NCI-H1105 treated with DMSO at 0.1 percent for 48 hours (cell line): ENCODE measurements at regions not wholly inside any gene's neighbourhood (a gene's known extent, or its start where the extent isn't known, plus 50 kb on each side); places are given as distances from the start of the nearest gene placed in this dataset.
"Not testable (repeated sequence)": the region's sequence is repeated elsewhere in the genome, so short reads cannot be mapped to it uniquely, and the experiment has no call there.

Experiments
- DNase-seq: peaks from one replicate; lab custom pipeline; 2025; lab: John Stamatoyannopoulos, UW

DNA sequence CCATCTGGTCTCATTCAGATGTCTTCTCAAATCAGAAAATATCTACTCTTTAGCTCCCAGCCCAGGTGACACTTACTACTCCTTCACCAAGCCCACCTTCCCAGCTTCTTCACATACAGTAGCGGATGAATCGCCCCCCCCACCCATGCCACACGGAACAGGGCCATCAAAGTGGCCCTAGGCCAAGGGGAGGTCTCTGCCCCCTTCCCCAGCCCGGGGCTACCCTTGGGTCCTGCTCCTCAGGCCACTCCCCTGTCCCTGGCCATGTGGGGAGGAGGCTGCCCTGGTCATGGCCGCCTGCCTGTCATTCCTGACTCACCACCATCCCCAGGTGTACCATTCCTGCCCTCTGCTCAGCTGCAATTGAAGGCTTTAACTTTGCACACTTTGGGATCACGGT lies 142.8 kb downstream of the NECTIN1 start:
- DNase-seq = no peak

DNA sequence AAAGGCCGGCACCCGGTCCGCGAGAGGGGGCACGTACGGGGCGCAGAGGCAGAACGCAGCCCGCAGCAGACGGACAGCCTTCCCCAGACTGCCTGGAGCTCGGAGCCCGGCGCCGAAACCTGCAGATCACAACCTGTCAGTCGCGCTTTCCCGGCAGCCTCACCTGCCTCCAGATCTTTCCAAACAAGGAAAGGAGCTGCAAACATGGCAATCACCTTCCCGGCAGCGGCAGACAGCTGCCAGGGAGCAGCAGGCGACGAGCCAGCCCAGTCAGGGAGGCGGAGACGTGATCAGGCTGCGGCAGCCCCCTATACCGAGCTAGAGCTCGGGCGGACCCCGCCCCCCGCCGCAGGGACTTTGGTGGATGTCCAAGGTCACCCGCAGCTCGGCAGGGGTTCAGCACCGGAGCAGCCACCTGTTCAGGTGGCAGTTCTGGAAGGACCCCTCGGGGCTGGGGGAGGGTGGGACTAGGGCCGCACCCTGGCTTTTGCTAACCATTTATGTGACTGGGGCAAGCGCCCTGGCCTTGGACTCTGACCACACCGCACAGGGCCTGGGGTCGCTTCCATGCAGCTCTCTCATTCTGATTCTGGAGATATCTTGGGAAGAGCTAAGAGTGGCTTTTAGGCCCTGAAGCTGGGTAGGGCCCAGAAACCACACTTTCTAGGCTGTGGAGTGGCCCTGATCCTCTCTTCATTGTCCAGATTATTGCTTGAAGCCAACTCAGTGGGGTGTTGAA lies 143.8 kb downstream of the NECTIN1 start:
- peak; percentile 94 for DNase-seq

DNA sequence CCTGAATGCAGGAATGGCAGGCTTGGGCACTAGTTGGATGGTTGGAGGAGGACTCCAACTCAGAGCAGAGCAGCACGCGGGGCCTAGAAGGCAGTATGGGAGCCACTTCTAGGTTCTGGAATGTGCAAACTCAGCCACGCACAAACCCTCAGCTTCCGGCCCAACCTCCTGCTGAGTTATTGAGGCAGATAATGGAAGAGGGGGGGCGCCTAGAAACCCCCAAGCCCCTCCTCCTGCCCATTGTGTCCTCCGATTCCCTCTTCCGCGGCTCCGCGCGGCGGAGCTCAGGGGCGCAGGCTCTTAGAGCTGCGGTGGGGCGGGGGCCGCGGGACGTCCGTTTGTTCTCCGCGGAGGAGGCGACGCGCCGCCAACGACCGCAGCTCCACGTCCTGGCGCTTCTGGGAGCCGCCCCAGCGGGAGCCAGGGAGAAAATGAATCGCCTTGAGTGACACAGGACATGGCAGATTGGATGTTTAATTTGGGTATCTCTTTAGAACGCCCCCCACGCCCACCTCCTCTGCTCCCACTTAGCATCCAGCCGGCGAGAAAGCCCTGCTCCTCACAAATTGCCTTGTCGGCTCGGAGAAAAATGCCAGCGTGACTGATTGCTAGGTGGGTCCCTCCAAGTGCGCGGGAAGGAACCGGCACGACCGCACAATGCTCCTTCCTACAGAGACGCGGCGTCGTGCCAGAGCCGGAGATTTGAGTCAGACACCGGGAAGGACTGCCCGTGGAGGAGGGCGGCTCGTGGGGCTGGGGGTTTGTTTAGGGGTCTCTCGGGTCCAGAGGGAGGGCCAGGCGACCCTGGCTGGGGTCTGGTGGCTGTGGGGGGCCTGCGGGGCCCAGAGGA lies 144.6 kb downstream of the NECTIN1 start:
- peak; percentile 78 for DNase-seq

DNA sequence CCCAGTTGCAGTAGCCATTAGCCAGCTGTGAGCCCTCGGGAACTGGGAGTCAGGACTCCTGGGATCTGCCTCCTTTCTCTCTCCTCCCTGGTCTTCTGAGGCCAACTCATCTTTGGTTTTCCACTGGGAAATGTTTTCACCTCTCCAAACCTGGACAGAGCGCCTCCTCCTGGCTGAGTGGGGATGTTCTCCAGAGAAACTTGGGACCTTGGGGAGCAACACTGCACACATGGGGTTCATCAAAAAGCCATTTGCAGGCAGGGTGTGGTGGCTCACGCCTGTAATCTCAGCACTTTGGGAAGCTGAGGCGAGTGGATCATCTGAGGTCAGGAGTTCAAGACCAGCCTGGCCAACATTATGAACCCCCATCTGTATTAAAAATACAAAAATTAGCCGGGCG lies 145.4 kb downstream of the NECTIN1 start:
- DNase-seq = no peak

DNA sequence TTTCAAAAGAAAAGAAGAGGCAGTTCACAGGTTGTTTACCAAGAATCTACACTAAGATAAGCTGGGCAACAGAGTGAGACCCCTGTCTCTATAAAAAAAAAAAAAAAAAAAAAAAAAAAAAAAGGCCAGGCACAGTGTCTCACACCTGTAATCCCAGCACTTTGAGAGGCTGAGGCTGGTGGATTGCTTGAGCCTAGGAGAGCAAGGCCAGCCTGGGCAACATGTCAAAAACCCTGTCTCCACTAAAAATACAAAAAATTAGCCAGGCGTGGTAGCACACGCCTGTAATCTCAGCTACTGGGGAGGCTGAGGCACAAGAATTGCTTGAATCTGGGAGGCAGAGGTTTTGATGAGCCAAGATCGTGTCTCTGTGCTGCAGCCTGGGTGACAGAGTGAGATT lies 147.6 kb downstream of the NECTIN1 start:
- not testable (repeated sequence) for DNase-seq

DNA sequence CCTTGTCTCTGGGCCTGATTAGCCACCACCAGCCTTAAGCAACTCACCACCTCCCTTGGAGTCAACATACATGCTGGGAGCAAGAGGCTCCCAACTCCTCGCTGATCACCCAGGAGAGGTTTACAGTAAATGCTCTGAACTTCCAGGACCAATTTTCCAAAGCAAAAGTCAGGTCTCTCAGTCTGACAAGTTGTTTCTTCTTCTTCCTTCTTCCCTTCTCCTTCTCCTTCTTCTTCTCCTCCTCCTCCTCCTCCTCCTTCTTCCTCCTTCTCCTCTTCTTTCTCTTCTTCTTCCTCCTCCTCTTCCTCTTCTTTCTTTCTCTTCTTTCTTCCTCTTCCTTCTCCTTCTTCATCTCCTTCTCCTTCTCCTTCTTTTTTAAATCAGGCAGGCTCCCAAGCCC lies 148.2 kb downstream of the NECTIN1 start:
- no peak for DNase-seq

DNA sequence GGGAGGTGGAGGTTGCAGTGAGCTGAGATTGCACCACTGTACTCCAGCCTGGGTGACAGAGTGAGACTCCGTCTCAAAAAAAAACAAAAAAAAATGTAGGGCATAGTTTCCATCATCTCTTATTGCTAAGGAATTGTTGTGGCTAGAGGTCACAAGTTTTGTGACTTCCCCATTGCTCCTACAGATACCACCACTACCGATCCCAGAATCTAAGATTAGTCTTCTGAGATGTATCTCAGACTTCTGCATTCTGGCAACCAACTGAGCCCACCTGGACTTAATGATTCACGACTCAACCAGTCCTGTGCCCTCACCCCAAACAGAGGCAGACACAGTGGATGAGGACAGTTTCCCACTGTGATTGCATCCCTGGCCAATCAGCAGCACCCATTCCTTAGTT lies 148.9 kb downstream of the NECTIN1 start:
- DNase-seq = no peak

DNA sequence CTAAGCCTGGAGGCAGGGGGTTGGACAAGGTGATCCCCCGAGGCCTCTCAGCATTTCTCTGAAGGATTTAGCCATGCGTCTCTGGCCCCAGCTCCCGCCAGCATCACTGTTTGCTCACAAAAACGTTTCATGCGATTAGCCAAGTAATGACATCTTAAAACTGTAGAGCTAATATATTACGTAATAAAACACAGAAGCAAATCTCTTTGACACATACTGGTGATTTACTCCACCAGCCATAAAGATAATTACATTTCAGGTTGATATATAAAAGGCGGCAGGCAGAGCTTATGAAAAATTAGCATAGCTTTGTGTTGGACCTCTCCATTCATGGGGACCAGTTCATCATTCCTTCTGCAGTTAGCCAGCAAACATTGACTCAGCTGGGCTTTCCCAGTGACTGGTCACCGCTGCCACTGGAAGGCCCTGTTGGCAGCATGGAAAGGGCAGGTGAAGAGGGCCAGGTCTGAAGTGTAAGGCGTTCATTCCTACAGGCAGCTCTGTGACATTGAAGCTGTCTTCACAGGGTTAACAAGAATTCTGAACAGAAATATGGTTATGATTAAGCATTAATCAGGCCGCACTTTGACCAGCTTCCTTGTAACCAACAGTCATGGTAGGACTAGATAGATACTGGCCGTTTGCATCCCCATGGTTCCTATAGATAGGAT lies 150.3 kb downstream of the NECTIN1 start:
- no peak for DNase-seq

DNA sequence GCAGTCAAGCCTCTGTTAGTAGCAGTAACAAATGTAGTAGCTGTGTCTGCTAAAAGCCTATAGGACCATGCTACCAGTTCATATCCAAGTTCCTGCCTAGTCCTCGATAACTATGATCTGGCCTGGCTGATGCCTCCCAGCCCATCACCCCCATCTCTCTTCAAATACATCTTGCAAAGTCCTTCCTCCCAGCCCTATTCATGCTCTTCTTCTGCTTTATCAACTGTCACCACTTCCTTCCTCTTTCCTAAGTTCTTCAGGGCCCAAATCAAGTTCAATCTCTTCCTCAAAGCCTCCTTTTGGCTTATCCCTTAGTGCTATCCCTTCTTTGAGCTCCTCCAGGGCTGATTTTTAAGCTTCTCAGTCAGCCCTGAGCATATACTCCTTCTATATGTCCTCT lies 150.9 kb upstream of the THY1 start:
- no peak for DNase-seq

DNA sequence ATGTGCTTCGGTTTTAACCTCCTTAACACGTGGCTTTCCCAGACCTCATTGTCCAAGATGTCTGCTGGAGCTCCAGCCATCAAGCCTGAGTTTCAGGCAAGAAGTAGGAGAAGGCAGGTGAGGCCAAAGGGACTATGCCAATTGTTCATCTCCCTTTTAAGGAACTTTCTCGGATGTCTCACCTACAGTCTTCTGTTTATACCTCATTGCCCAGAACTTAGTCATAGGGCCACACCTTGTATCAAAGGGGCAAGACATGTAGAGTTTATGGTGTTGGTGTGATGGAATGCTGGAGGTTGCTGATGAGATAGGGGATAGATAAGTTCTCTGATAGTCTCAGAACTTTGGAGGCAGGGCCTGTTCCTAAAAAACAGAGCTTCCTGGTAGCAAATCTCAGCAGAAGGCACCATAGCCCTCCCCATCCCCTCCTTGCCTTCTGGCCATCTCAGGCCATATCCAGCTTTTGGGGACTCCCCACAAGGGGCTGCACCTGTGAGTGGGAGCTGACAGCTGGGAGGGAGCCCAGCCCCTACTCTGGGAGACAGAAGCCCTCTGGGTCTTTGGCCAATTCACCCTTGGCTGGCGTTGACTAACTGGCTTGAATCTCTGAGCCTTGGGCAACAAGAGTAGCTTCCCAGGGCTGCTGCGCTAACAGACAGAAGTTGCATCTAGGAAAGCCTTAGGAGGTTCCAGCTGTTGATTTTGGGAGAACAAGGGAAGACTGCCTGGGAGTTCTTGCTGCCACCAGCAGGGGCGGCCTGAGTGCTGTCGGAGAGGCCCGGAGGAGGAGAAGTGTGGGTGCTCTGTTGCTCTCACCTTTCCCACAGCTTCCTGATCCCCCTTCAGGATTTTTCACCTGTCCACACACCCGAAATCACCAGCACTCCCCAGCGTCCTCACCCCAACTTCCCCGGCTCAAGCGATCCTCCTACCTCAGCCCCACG lies 149.8 kb upstream of the THY1 start:
- no peak for DNase-seq

DNA sequence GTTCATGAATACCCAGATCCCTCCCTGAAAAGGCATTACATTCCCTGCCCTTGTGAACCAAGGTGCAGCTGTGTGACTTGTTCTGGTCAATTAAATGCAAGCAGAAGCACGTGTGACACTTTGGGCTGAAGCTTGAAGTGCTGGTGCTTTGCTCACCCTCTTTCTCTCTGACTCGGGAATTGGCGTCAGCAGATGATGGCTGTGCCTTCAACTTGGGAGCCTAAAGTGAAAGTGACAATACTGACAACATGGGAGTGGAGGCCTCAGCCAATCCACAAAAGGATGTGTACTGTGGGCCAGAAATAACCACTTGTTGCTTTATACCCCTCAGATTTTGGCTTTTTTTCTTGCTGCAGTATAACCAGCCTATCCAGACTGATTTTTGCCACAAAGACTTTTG lies 148.3 kb upstream of the THY1 start:
- no peak for DNase-seq

DNA sequence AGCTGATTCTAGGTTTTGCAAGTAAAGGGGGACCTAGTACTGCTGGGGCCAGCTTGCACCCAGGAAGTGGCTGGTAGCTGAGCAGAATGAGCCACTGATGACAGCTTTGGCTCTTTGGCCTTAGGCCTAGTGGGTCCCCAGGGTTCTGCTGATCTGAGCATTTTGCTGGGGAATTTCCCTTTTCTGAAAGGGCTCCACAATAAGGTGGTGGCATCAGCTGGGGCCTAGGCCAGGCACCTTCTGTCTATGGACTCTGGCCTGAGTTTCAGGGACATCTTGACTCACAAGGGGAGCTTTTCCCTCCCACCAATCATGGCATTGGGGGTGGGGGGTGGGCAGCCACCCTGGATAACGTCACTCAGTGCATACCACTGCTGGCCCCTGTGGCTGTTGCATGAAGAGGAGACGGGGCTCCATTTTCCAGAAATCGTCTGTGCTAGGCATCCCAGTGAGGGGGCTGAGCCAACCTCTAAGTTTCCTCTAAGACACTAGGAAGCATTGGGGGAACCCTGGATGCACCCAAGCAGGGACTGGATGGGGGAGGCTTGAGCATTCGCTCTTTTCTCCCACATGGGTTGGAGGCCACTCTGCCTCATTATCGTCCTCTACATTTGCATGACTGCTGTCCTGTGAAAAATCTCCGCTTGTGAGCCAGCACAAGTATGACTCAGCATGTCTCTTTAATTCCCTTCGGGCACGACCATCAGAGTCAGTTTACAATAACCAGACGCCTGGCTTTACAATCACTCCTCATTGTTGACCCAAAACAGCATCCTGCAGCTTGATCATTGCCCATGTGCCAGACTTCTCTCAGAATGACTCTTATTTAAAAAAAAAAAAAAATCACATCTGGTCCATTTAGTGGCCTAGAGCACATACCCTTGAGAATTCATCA lies 145.0 kb upstream of the THY1 start:
- DNase-seq = no peak

DNA sequence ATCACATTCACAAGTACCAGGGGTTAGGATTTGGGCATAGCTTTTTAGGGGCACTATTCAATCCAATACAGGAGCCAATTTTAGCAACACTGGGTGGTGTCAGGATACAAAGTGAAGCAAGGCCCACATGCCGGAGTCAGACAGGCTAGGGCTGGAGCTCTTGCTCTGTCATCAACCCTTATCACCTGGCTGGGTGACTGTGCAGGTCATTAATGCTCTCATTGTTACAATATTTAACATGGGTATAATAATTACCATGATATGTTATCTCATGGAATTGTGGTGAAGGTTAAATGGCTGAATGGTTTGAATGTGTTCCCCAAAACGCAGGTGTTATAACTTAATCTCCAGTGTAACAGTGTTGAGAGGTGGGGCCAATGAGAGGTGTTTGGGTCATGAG lies 143.3 kb upstream of the THY1 start:
- DNase-seq = no peak

DNA sequence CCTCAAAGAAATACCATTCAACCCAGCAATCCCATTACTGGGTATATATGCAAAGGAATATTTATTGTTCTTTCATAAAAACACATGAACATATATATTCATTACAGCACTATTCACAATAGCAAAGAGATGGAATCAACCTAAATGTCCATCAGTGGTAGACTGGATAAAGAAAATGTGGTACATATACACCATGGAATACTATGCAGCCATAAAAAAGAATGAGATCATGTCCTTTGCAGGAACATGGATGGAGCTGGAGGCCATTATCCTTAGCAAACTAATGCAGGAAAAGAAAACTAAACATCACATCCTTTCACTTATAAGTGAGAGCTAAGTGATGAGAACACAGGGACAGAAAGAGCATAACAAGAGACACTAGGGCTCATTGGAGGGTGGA lies 142.7 kb upstream of the THY1 start:
- not testable (repeated sequence) for DNase-seq

DNA sequence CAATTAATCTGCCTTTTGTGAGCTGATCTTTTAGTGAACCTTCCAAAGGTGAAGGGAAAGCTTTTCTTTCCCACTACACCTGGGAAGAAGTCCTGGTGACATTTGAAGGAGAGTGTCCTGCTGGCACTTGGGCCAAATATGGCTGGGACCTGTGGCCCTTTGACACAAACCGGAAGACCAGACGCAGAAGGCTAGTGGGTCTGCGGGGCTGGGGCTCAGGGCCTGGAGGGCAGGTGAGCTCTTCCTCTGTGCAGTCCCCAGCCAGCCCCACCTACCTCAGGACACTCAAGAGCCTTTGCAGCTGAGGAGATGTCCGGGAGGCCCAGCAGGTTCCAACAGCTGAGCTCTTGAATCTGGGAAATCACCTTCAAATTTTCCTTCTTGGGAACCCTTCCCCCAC lies 138.0 kb upstream of the THY1 start:
- no peak for DNase-seq

DNA sequence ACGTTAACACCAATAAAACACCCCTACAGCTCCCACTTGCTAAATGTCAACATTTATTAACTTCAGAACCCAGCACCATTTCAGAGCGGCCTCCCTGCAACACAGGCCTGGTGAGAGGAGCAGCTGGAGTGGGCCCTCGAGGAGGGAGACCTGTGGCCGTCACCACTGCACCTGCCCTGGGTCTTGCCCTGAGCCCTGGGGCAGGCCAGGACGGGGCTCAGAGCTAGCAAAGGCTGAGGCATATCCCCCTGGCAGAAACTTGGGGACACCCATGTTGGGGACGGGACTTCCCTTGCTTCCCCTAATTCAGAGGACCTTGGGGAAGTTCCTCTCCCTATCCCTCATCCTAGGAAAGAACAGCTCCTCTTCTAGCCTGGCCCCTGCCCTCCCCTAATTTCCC lies 137.3 kb upstream of the THY1 start:
- no peak for DNase-seq

DNA sequence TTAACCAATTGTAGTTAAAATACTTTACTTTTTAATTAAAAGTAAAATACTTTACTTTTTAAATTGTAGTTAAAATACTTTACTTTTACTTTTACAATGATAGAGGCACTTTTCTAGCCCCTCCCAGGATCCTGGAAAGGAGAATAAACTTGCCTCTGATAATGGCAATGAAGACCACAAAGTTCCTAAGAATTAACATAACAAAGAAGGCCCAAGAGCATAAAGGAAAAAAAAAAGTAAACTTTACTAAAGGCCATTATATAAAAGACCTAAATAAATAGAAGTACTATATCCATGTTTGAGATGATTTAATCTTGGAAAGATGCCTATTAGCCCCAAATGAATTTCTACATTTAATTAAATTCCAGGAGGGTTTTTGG lies 129.1 kb upstream of the THY1 start:
- DNase-seq = no peak

DNA sequence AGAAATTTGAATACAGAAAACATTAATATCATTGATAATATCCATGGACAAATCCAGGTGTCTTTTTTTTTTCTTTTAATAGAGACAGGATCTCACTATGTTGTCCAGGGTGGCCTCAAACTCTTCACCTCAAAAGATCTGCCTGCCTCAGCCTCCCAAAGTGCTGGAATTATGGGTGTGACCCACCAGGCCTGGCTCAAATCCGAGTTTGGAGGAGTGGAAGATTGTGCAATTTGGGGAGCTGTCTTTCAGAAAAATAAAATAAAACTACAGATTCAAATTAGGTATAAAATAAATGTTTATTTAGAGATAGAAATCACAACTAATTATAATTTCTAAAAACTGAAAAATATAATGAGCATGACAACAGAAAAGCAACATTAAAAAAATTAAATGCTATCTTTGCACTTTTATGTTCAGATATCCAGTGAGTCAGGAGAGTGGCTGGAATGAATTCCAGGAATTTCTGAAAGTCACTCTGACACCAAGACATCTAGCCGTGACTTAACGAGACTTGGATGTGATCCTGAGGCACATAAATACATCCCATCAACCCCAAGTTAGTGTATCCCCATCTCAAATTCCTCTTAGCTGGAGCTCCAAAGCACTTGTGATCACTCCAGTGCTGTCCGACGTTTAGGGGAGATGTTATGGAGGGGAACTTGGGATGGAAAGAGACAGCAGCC lies 128.6 kb upstream of the THY1 start:
- no peak for DNase-seq

DNA sequence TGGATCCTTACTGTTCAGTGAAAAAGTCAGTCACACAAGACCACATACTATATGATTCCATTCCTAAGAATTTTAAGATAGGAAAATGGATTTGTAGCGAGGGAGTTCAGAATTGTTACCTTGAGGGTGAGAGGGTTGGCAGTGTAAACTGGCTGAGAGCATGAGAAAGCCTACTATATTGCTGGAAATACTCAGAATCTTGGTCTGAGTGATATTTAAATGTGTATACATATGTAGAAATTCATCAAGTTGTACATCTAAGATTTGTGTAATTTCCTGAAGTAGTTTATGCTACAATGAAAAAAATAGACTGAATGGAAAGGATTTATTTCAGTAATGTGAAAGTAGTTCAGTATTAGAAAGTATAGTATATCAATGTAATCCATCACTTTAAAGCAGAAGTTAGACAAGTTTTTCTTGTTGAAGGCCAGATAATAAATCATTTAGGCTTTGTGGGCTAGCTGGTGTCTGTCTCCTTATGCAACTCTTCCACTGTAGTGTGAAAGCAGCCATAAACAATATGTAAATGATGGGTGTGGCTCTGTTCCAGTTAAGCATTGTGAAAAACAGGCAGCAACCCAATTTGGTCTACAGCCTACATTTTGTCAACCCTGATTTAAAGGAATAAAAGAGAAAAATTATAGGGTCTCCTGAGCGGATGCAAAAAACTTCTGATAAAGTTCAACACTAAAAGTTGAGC lies 127.2 kb upstream of the THY1 start:
- no peak for DNase-seq

DNA sequence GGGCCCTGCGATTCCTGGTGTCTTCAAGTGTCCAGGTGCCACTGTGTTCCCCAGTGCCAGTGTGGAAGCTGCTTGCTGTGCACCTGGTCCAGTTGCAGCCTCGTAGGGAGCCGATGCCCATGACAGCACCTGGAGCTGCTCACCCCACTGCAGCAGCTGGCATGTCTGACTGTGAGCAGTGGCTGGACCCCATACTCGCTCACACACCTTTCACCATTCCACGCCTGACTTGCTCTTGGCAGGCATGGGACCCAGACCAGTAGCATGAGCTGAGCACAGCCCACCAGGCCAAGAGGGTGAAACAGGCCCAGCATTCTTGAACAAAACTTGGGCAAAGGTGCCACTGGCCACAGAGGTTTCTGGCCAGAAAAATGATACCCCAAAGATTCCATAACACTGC lies 124.5 kb upstream of the THY1 start:
- DNase-seq = no peak
